Lung (tissue), 11 donors: ENCODE measurements at regions not wholly inside any gene's neighbourhood (a gene's known extent, or its start where the extent isn't known, plus 50 kb on each side); places are given as distances from the start of the nearest gene placed in this dataset.

Source experiments
- ATAC-seq: fragments of 200-7000 bp; cut with Tn5 transposase; one replicate; pipeline ENCODE4 v1.9.1; 2020; ENCODE audit warnings: moderate number of reproducible peaks; ENCODE audit not compliant: insufficient read depth, low FRiP score
- DNase-seq, 3 donors: peaks; one replicate each; pipeline ENCODE4 v3.0.0-alpha.2; 2013 to 2017
- H3K27ac ChIP-seq, 2 donors: one replicate each; pipeline ENCODE4 v1.5.1; 2013; ENCODE audit warnings: mild to moderate bottlenecking in 2 of 2, moderate library complexity in 2 of 2, control low read depth in 1 of 2, inconsistent platforms in 1 of 2, low read depth in 1 of 2, low read length in 1 of 2
- H3K27me3 ChIP-seq, 3 donors: one replicate each; pipeline ENCODE4 v1.5.1; 2013; ENCODE audit warnings: low read length in 2 of 3; ENCODE audit not compliant: control insufficient read depth in 3 of 3, insufficient read depth in 3 of 3
- H3K36me3 ChIP-seq, 4 donors: one replicate each; pipeline ENCODE4 v1.5.1; 2013; ENCODE audit warnings: low read length in 4 of 4, mild to moderate bottlenecking in 1 of 4, moderate library complexity in 1 of 4; ENCODE audit not compliant: control insufficient read depth in 4 of 4, insufficient read depth in 4 of 4
- H3K4me1 ChIP-seq, 5 donors: one replicate each; pipeline ENCODE4 v1.5.1; 2013; ENCODE audit warnings: low read length in 5 of 5, mild to moderate bottlenecking in 2 of 5, moderate library complexity in 1 of 5; ENCODE audit not compliant: control insufficient read depth in 5 of 5, insufficient read depth in 5 of 5
- H3K4me3 ChIP-seq: one replicate; pipeline ENCODE4 v1.5.1; 2013; ENCODE audit warnings: mild to moderate bottlenecking, control low read depth, moderate library complexity
- H3K9ac ChIP-seq, 2 donors: one replicate each; pipeline ENCODE4 v1.5.1; 2013; ENCODE audit warnings: low read length in 2 of 2, control low read depth in 1 of 2; ENCODE audit not compliant: insufficient read depth in 1 of 2
- H3K9me3 ChIP-seq, 4 donors: one replicate each; pipeline ENCODE4 v1.5.1; 2013; ENCODE audit warnings: low read length in 3 of 4, mild to moderate bottlenecking in 1 of 4, moderate library complexity in 1 of 4; ENCODE audit not compliant: control insufficient read depth in 4 of 4, insufficient read depth in 3 of 4
- WGBS, 2 donors: extraction: QIAGEN DNeasy Blood & Tissue Kit; methylation state at CpG; one replicate each; pipeline ENCODE4 v1.1.7; 2013; 5-methylcytosine and 5-hydroxymethylcytosine counted together
- TF ChIP-seq, protein P1 (sequence below): IDR thresholded peaks from 2 replicates; pipeline ENCODE4 v1.5.1; 2012; ENCODE audit warnings: mild to moderate bottlenecking; ENCODE audit errors: control extremely low read depth, extremely low read depth
- donor health status: control.
- donor health status: control.
- donor health status: Bipolar disorder and iron deficiency.
- donor health status: healthy.
- donor health status: DM: yes; HTN: yes; CAD: no.

DNA sequence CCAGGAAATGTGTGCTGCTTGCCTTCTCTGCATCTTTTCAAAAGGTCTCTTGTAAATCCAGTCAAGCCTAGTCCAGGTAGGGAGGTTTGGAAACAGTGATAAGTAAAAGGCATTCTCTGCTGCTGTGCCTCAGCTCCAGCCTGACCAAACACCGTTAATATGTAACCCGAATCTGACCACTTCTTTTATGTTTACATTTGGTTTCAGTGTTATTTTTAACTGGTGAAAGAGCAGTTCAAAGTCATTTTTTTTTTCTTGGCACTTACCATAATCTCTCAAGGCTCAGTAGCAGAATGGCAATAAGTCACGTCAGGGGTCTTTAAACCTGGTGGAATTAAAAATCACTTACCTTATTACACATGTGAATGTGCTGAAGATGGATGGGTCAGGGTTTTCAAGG, 216.8 kb downstream of the PTEN start:
- ATAC-seq = peak; percentile 81
- no peaks in the 10 kb centered on the region for H3K36me3 ChIP-seq
- no peak overlapping the region for H3K27ac ChIP-seq
- peak in 2 of 3 donors; percentile 64 to 85 for DNase-seq
- TF ChIP-seq, protein P1, sequence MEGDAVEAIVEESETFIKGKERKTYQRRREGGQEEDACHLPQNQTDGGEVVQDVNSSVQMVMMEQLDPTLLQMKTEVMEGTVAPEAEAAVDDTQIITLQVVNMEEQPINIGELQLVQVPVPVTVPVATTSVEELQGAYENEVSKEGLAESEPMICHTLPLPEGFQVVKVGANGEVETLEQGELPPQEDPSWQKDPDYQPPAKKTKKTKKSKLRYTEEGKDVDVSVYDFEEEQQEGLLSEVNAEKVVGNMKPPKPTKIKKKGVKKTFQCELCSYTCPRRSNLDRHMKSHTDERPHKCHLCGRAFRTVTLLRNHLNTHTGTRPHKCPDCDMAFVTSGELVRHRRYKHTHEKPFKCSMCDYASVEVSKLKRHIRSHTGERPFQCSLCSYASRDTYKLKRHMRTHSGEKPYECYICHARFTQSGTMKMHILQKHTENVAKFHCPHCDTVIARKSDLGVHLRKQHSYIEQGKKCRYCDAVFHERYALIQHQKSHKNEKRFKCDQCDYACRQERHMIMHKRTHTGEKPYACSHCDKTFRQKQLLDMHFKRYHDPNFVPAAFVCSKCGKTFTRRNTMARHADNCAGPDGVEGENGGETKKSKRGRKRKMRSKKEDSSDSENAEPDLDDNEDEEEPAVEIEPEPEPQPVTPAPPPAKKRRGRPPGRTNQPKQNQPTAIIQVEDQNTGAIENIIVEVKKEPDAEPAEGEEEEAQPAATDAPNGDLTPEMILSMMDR = no peak
- H3K4me3 ChIP-seq = no peak overlapping the region
- H3K9me3 ChIP-seq = no peaks in the 10 kb centered on the region
- H3K4me1 ChIP-seq = peaks cover 0 to 28% (median 4%) of the 10 kb centered on the region in 5 donors
- H3K27me3 ChIP-seq = no peaks in the 10 kb centered on the region
- H3K9ac ChIP-seq = no peak overlapping the region
- WGBS, 2 donors = 18 to 35% methylated on average over 3 of the region's 3 CpGs

DNA sequence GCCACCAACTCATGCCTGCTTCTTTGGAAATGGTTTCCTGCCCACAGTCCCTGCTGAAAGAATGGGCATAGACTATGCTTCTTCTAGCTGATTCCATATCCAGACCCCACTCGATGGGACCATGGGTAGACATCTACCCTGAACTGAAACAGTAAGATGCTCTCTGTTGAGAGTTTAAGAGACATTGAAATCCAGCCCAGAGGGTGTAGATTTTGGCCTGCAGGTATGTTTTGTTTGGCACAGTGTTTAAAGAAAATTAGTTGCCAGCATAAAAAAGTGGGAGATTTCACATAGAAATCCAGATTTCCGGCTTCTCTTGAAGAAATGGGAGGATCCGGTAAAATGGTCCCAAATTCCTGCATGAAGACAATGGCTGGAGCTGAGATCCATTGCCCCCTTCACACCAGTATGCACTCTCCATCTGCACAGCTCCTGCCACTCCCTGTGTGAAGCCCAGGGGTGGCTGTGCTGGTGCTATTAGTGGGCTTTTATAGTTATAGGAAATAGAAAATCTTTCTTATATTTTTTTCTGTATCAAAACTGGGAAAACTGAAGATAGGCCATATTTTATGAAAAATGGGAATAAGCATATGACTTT, 218.1 kb downstream of the PTEN start:
- no peak for DNase-seq
- Histone ChIP-seq H3K27me3 (no peaks in the 10 kb centered on the region), H3K9me3 (no peaks in the 10 kb centered on the region), H3K4me3 (no peak overlapping the region), H3K36me3 (no peaks in the 10 kb centered on the region), H3K27ac (no peak overlapping the region), H3K4me1 (peaks cover 2 to 28% (median 4%) of the 10 kb centered on the region in 5 donors), H3K9ac (no peak overlapping the region)
- TF ChIP-seq, protein P1 = no peak
- ATAC-seq = no peak
- 79 to 96% methylated on average over 3 of the region's 3 CpGs for WGBS, 2 donors

GRCh38 chr10:88082391-88082790, 219.0 kb downstream of the PTEN start:
- DNase-seq = no peak
- TF ChIP-seq, protein P1 = no peak
- Histone ChIP-seq H3K9ac (no peak overlapping the region), H3K4me1 (peaks cover 2 to 28% (median 4%) of the 10 kb centered on the region in 5 donors), H3K4me3 (no peak overlapping the region), H3K36me3 (no peaks in the 10 kb centered on the region), H3K27ac (no peak overlapping the region), H3K9me3 (no peaks in the 10 kb centered on the region), H3K27me3 (no peaks in the 10 kb centered on the region)
- 93 to 95% methylated on average over 3 of the region's 3 CpGs for WGBS, 2 donors
- ATAC-seq = no peak
